Peyer's patch (tissue), 4 donors: ENCODE measurements at regions not wholly inside any gene's neighbourhood (a gene's known extent, or its start where the extent isn't known, plus 50 kb on each side); places are given as distances from the start of the nearest gene placed in this dataset.

Source experiments
- CTCF ChIP-seq, 6 experiments: fragments of 450-650 bp in 4 of 6; fragments of 200-600 bp in 2 of 6; sonication (generic) in 1 of 6; IDR thresholded peaks; one replicate each; pipeline ENCODE4 v1.5.1; 2017 to 2019; ENCODE audit warnings: antibody characterized with exemption in 6 of 6, mild to moderate bottlenecking in 3 of 6, moderate library complexity in 1 of 6
- POLR2A ChIP-seq, 2 donors: fragments of 450-650 bp; IDR thresholded peaks; one replicate each; pipeline ENCODE4 v1.5.1; 2017; ENCODE audit warnings: antibody characterized with exemption in 2 of 2, mild to moderate bottlenecking in 2 of 2, moderate library complexity in 2 of 2

- TF ChIP-seq CTCF (IDR thresholded peaks at IDR 0.05) (no peak), POLR2A (IDR thresholded peaks at IDR 0.05) (no peak)
These were observed 162.3 kb downstream of the ACKR3 start for GRCh38 chr2:236731767-236732580.
